BLaER1 treated with 17β-estradiol and CSF1 and Interleukin-3, amounts not matched to agents 10 nM and 100 nM (cell line): ENCODE measurements at regions not wholly inside any gene's neighbourhood (a gene's known extent, or its start where the extent isn't known, plus 50 kb on each side); places are given as distances from the start of the nearest gene placed in this dataset.
A peak's percentile ranks its signal among the peaks of the same experiment; 100 is the strongest.

Experiments used
- H3K27ac ChIP-seq, 11 experiments: shearing (Covaris generic); formaldehyde crosslinking; 2 replicates each; pipeline ENCODE4 v1.8.1; 2022
- H3K27me3 ChIP-seq, 11 experiments: shearing (Covaris generic); formaldehyde crosslinking; 2 replicates each; pipeline ENCODE4 v1.8.1; 2022
- H3K36me3 ChIP-seq, 11 experiments: shearing (Covaris generic); formaldehyde crosslinking; 2 replicates each; pipeline ENCODE4 v1.8.1; 2022
- H3K4me1 ChIP-seq, 10 experiments: shearing (Covaris generic); formaldehyde crosslinking; 2 replicates each; pipeline ENCODE4 v1.8.1; 2022
- H3K4me2 ChIP-seq, 11 experiments: shearing (Covaris generic); formaldehyde crosslinking; 2 replicates each; pipeline ENCODE4 v1.8.1; 2022
- H3K4me3 ChIP-seq, 10 experiments: shearing (Covaris generic); formaldehyde crosslinking; 2 replicates each; pipeline ENCODE4 v1.8.1; 2022
- H3K9ac ChIP-seq, 11 experiments: shearing (Covaris generic); formaldehyde crosslinking; 2 replicates each; pipeline ENCODE4 v1.8.1; 2022
- H3K9me3 ChIP-seq, 11 experiments: shearing (Covaris generic); formaldehyde crosslinking; replicated peaks in 1 of 11; 2 replicates each; pipeline ENCODE4 v1.8.1; 2022
- H4K20me1 ChIP-seq, 11 experiments: shearing (Covaris generic); formaldehyde crosslinking; 2 replicates each; pipeline ENCODE4 v1.8.1; 2022
- Cebpa-rat ChIP-seq, 11 experiments: shearing (Covaris generic); IDR thresholded peaks; 2 replicates each; pipeline ENCODE4 v1.8.1; 2022

- no peaks in the 10 kb centered on the region for H3K27me3 ChIP-seq
- peak overlapping the region in 8 of 11 experiments; percentile 87 to 95 (median 90); a peak in 14 of 22 replicates for H3K4me2 ChIP-seq
- H3K9ac ChIP-seq = no peak overlapping the region
- peaks cover 31 to 61% (median 45%) of the 10 kb centered on the region in 10 experiments for H3K4me1 ChIP-seq
- 0 out of 22 replicates have a peak, but pooled peaks cover 0 to 5% (median 0%) of the 10 kb centered on the region in 11 experiments for H3K36me3 ChIP-seq
- no peaks in the 10 kb centered on the region for H4K20me1 ChIP-seq
- H3K9me3 ChIP-seq = peaks cover 0 to 38% (median 18%) of the 10 kb centered on the region in 11 experiments; a peak in 15 of 22 replicates
- peak overlapping the region in 2 of 11 experiments; percentile 13 to 97; a peak in 5 of 22 replicates for H3K27ac ChIP-seq
- no peak for TF ChIP-seq Cebpa-rat (IDR thresholded peaks at IDR 0.05)
- H3K4me3 ChIP-seq = no peak overlapping the region
Measured at GRCh38 chr13:106922384-106922783, 354.4 kb upstream of the ARGLU1 start.

- peak overlapping the region; percentile 53 to 95 (median 90) for H3K9ac ChIP-seq
- H3K27ac ChIP-seq = peak overlapping the region; percentile 33 to 99 (median 97); a peak in 21 of 22 replicates
Measured at GRCh38 chr13:106919638-106920037, 351.7 kb upstream of the ARGLU1 start.

GRCh38 chr13:106919133-106919532, 351.2 kb upstream of the ARGLU1 start:
- H3K36me3 ChIP-seq = no peaks in the 10 kb centered on the region
- H3K4me2 ChIP-seq = peak overlapping the region; percentile 87 to 95 (median 91)
- H3K9ac ChIP-seq = peak overlapping the region; percentile 53 to 95 (median 90)
- H4K20me1 ChIP-seq = no peaks in the 10 kb centered on the region
- TF ChIP-seq Cebpa-rat (IDR thresholded peaks at IDR 0.05) = peak in 3 of 11 experiments; percentile 25 to 73 (median 43); a peak in 3 of 22 replicates
- peak overlapping the region; percentile 33 to 99 (median 97); a peak in 21 of 22 replicates for H3K27ac ChIP-seq
- H3K27me3 ChIP-seq = no peaks in the 10 kb centered on the region
- peaks cover 46 to 83% (median 64%) of the 10 kb centered on the region in 10 experiments for H3K4me1 ChIP-seq
- H3K4me3 ChIP-seq = peak overlapping the region; percentile 60 to 72 (median 66)
- H3K9me3 ChIP-seq = peaks cover 0 to 9% (median 0%) of the 10 kb centered on the region in 11 experiments; a peak in 4 of 22 replicates

More at GRCh38 chr13:106919638-106920037, 351.7 kb upstream of the ARGLU1 start:
- Histone ChIP-seq H3K27me3 (no peaks in the 10 kb centered on the region), H3K36me3 (0 out of 22 replicates have a peak, but pooled peaks cover 0 to 2% (median 0%) of the 10 kb centered on the region in 11 experiments), H3K4me1 (peaks cover 46 to 84% (median 64%) of the 10 kb centered on the region in 10 experiments), H3K4me2 (peak overlapping the region; percentile 87 to 95 (median 91)), H4K20me1 (no peaks in the 10 kb centered on the region), H3K4me3 (peak overlapping the region; percentile 60 to 72 (median 66)), H3K9me3 (peaks cover 0 to 13% (median 4%) of the 10 kb centered on the region in 11 experiments; a peak in 12 of 22 replicates)
- TF ChIP-seq Cebpa-rat (IDR thresholded peaks at IDR 0.05) = no peak

- H4K20me1 ChIP-seq = no peaks in the 10 kb centered on the region
- peak overlapping the region in 10 of 11 experiments; percentile 69 to 95 (median 90); a peak in 19 of 22 replicates for H3K9ac ChIP-seq
- peaks cover 46 to 77% (median 64%) of the 10 kb centered on the region in 10 experiments for H3K4me1 ChIP-seq
- peak overlapping the region in 10 of 11 experiments; percentile 67 to 99 (median 98); a peak in 19 of 22 replicates for H3K27ac ChIP-seq
- H3K9me3 ChIP-seq = peaks cover 0 to 8% (median 3%) of the 10 kb centered on the region in 11 experiments; a peak in 7 of 22 replicates
- no peak for TF ChIP-seq Cebpa-rat (IDR thresholded peaks at IDR 0.05)
- no peaks in the 10 kb centered on the region for H3K36me3 ChIP-seq
- H3K27me3 ChIP-seq = no peaks in the 10 kb centered on the region
- H3K4me3 ChIP-seq = peak overlapping the region; percentile 60 to 72 (median 66)
- H3K4me2 ChIP-seq = peak overlapping the region; percentile 87 to 95 (median 91)
Measured at GRCh38 chr13:106918557-106918860, 350.6 kb upstream of the ARGLU1 start.

GRCh38 chr13:106917673-106918556, 350.0 kb upstream of the ARGLU1 start:
- no peak for TF ChIP-seq Cebpa-rat (IDR thresholded peaks at IDR 0.05)
- H3K27me3 ChIP-seq = no peaks in the 10 kb centered on the region
- no peaks in the 10 kb centered on the region for H4K20me1 ChIP-seq
- no peaks in the 10 kb centered on the region for H3K36me3 ChIP-seq
- H3K9me3 ChIP-seq = peaks cover 0 to 10% (median 5%) of the 10 kb centered on the region in 11 experiments; a peak in 7 of 22 replicates
- H3K9ac ChIP-seq = peak overlapping the region; percentile 88 to 95 (median 90)
- H3K27ac ChIP-seq = peak overlapping the region; percentile 91 to 99 (median 97)
- H3K4me3 ChIP-seq = peak overlapping the region; percentile 60 to 72 (median 66)
- peak overlapping the region; percentile 87 to 95 (median 91) for H3K4me2 ChIP-seq
- peaks cover 47 to 71% (median 63%) of the 10 kb centered on the region in 10 experiments for H3K4me1 ChIP-seq

- Histone ChIP-seq H3K9ac (peak overlapping the region; percentile 88 to 95 (median 90)), H3K4me2 (peak overlapping the region; percentile 73 to 95 (median 91)), H3K9me3 (peaks cover 0 to 17% (median 7%) of the 10 kb centered on the region in 11 experiments; a peak in 8 of 22 replicates), H3K4me1 (peaks cover 55 to 63% (median 58%) of the 10 kb centered on the region in 10 experiments), H3K27ac (peak overlapping the region; percentile 91 to 99 (median 97); a peak in 21 of 22 replicates), H4K20me1 (no peaks in the 10 kb centered on the region), H3K4me3 (peak overlapping the region; percentile 60 to 72 (median 66)), H3K36me3 (no peaks in the 10 kb centered on the region), H3K27me3 (no peaks in the 10 kb centered on the region)
- TF ChIP-seq Cebpa-rat (IDR thresholded peaks at IDR 0.05) = no peak
Measured at GRCh38 chr13:106917024-106917571, 349.2 kb upstream of the ARGLU1 start.

GRCh38 chr13:106916329-106916976, 348.5 kb upstream of the ARGLU1 start:
- Histone ChIP-seq H3K27ac (peak overlapping the region in 10 of 11 experiments; percentile 91 to 99 (median 98); a peak in 20 of 22 replicates), H3K4me3 (peak overlapping the region; percentile 41 to 72 (median 65); a peak in 18 of 20 replicates), H3K9me3 (peaks cover 0 to 24% (median 8%) of the 10 kb centered on the region in 11 experiments; a peak in 10 of 22 replicates), H3K9ac (peak overlapping the region; percentile 88 to 95 (median 90); a peak in 20 of 22 replicates), H3K27me3 (no peaks in the 10 kb centered on the region), H3K4me1 (peaks cover 51 to 62% (median 56%) of the 10 kb centered on the region in 10 experiments), H3K4me2 (peak overlapping the region; percentile 73 to 94 (median 81)), H3K36me3 (no peaks in the 10 kb centered on the region), H4K20me1 (no peaks in the 10 kb centered on the region)
- TF ChIP-seq Cebpa-rat (IDR thresholded peaks at IDR 0.05) = no peak

GRCh38 chr13:106915146-106915545, 347.2 kb upstream of the ARGLU1 start:
- H3K27ac ChIP-seq = peak overlapping the region in 3 of 11 experiments; percentile 56 to 57 (median 56); a peak in 4 of 22 replicates
- no peak overlapping the region for H3K4me3 ChIP-seq
- H3K9ac ChIP-seq = no peak overlapping the region; a peak in 1 of 22 replicates
- H3K4me1 ChIP-seq = peaks cover 39 to 61% (median 51%) of the 10 kb centered on the region in 10 experiments
- peaks cover 0 to 34% (median 19%) of the 10 kb centered on the region in 11 experiments; a peak in 14 of 22 replicates for H3K9me3 ChIP-seq
- peak overlapping the region in 6 of 11 experiments; percentile 62 to 94 (median 88); a peak in 11 of 22 replicates for H3K4me2 ChIP-seq
- no peaks in the 10 kb centered on the region for H4K20me1 ChIP-seq
- H3K36me3 ChIP-seq = no peaks in the 10 kb centered on the region
- no peak for TF ChIP-seq Cebpa-rat (IDR thresholded peaks at IDR 0.05)
- no peaks in the 10 kb centered on the region for H3K27me3 ChIP-seq
